HepG2 (cell line): ENCODE measurements at regions not wholly inside any gene's neighbourhood (a gene's known extent, or its start where the extent isn't known, plus 50 kb on each side); places are given as distances from the start of the nearest gene placed in this dataset.

Source experiments
- ATAC-seq: fragments of 200-7000 bp; cut with Tn5 transposase; 3 replicates; pipeline ENCODE4 v1.9.1; 2020; ENCODE audit warnings: mild to moderate bottlenecking, moderate library complexity
- BruUV-seq: library from RNA; stranded (reverse); fragments of 400-500 nt; replicated peaks from 2 replicates; lab custom pipeline; 2021; lab: Mats Ljungman, UMichigan
- CTCF ChIA-PET: fragments of 300-600 bp; formaldehyde crosslinking; extraction: SDS; loops from one replicate; lab custom pipeline; 2021; ENCODE audit warnings: low total read pairs, inconsistent platforms, low intra/inter-chr PET ratio; lab: Yijun Ruan, JAX
- POLR2A ChIA-PET: fragments of 350-600 bp; sonication (Branson Sonifier 250); formaldehyde crosslinking; loops from one replicate; lab custom pipeline; 2020; ENCODE audit warnings: antibody characterized with exemption, inconsistent platforms; lab: Yijun Ruan, JAX
- DNase-seq: peaks from one replicate; pipeline ENCODE4 v3.0.0-alpha.2; 2015; ENCODE audit warnings: low spot score
- FAIRE-seq: peaks from 3 replicates; lab custom pipeline; 2011; peaks lifted over from hg19 to GRCh38; lab: Jason Lieb, UNC
- H2AFZ ChIP-seq: one replicate; pipeline ENCODE4 v1.6.1; 2011; ENCODE audit warnings: low read length, inconsistent platforms
- H3K27ac ChIP-seq: fragments of 300-600 bp; 3 replicates; pipeline ENCODE4 v1.8.0; 2011; ENCODE audit warnings: mixed run types, mild to moderate bottlenecking, mixed read lengths, low read length, inconsistent platforms; ENCODE audit not compliant: insufficient read depth; ENCODE audit errors: extremely low read length
- H3K27me3 ChIP-seq, 2 experiments: fragments of 200-600 bp in 1 of 2; 2 replicates in 1 of 2; 3 replicates in 1 of 2; pipeline versions ENCODE4 v1.6.0 to v1.8.0; 2011; ENCODE audit warnings: low read length in 2 of 2, mild to moderate bottlenecking in 2 of 2, moderate library complexity in 2 of 2, inconsistent platforms in 1 of 2; ENCODE audit not compliant: insufficient read depth in 2 of 2, control insufficient read depth in 1 of 2
- H3K36me3 ChIP-seq, 2 experiments: fragments of 200-600 bp in 1 of 2; replicated peaks in 1 of 2; 2 replicates in 1 of 2; 3 replicates in 1 of 2; pipeline versions ENCODE4 v1.5.1 to v1.8.0; 2011; ENCODE audit warnings: low read length in 2 of 2, inconsistent platforms in 1 of 2; ENCODE audit not compliant: insufficient read depth in 2 of 2, control insufficient read depth in 1 of 2
- H3K4me1 ChIP-seq: 2 replicates; pipeline ENCODE4 v1.5.1; 2012; ENCODE audit warnings: low read length, inconsistent platforms; ENCODE audit not compliant: insufficient read depth
- H3K4me2 ChIP-seq: 2 replicates; pipeline ENCODE4 v1.6.0; 2011; ENCODE audit warnings: low read depth, low read length, inconsistent platforms
- H3K4me3 ChIP-seq, 3 experiments: fragments of 200-600 bp in 1 of 3; sonication (generic), shearing (Covaris generic) in 1 of 3; replicated peaks in 1 of 3; 2 replicates each; pipeline ENCODE4 v1.5.1; 2011 to 2016; ENCODE audit warnings: low read length in 3 of 3, inconsistent platforms in 2 of 3, low read depth in 2 of 3, mild to moderate bottlenecking in 2 of 3, control low read depth in 1 of 3, mixed read lengths in 1 of 3; ENCODE audit not compliant: insufficient read depth in 1 of 3
- H3K79me2 ChIP-seq: one replicate; pipeline ENCODE4 v1.6.1; 2011; ENCODE audit warnings: low read length, inconsistent platforms; ENCODE audit not compliant: insufficient read depth
- H3K9ac ChIP-seq: 2 replicates; pipeline ENCODE4 v1.6.0; 2011; ENCODE audit warnings: mild to moderate bottlenecking, low read depth, low read length, inconsistent platforms; ENCODE audit not compliant: insufficient read depth
- H3K9me3 ChIP-seq: 2 replicates; pipeline ENCODE4 v1.5.1; 2012; ENCODE audit warnings: mild to moderate bottlenecking, low read length
- H4K20me1 ChIP-seq: 2 replicates; pipeline ENCODE4 v1.6.0; 2011; ENCODE audit warnings: inconsistent platforms, mild to moderate bottlenecking, low read length, moderate library complexity; ENCODE audit not compliant: insufficient read depth
- POLR2AphosphoS2 ChIP-seq: IDR thresholded peaks from 2 replicates; pipeline ENCODE4 v1.6.1; 2011; ENCODE audit warnings: low read depth, low read length, improper control_type of control experiment
- RFX3 ChIP-seq: IDR thresholded peaks from 2 replicates; pipeline ENCODE4 v1.6.1; 2016; ENCODE audit warnings: missing biosample characterization, missing genetic modification reagents
- UBTF ChIP-seq: sonication (generic); formaldehyde crosslinking; IDR thresholded peaks from 2 replicates; pipeline ENCODE4 v1.4.0; 2020; ENCODE audit warnings: mild to moderate bottlenecking, missing genetic modification reagents
- ZBTB38 ChIP-seq: sonication (generic); formaldehyde crosslinking; IDR thresholded peaks from 2 replicates; pipeline ENCODE4 v1.5.1; 2020; ENCODE audit warnings: mild to moderate bottlenecking, missing genetic modification reagents
- ZBTB8A ChIP-seq: sonication (generic); formaldehyde crosslinking; IDR thresholded peaks from 2 replicates; pipeline ENCODE4 v1.4.0; 2020; ENCODE audit warnings: mild to moderate bottlenecking, low read depth, missing genetic modification reagents, borderline replicate concordance
- ZNF766 ChIP-seq: sonication (generic); formaldehyde crosslinking; IDR thresholded peaks from 2 replicates; pipeline ENCODE4 v1.5.0; 2020; ENCODE audit warnings: missing genetic modification reagents, borderline replicate concordance
- ZNF839 ChIP-seq: sonication (generic); formaldehyde crosslinking; IDR thresholded peaks from 2 replicates; pipeline ENCODE4 v1.4.0; 2020; ENCODE audit warnings: missing genetic modification reagents, mild to moderate bottlenecking, borderline replicate concordance
- ZNF850 ChIP-seq: sonication (generic); formaldehyde crosslinking; conservative IDR thresholded peaks from 2 replicates; pipeline ENCODE4 v1.9.0; 2021; ENCODE audit warnings: mild to moderate bottlenecking, missing genetic modification reagents
- WGBS: methylation state at CpG from one replicate; pipeline ENCODE4 v1.1.6; 2017; ENCODE audit warnings: low lambda C conversion rate; 5-methylcytosine and 5-hydroxymethylcytosine counted together
- in situ Hi-C: cut with HindIII; loops from 2 replicates; pipeline ENCODE4 v1.10.0; 2017; ENCODE audit warnings: low pct_unique_long_range_greater_than_20kb; ENCODE audit not compliant: extremely low pct_ligation_motif_present
- intact Hi-C: fragments of 100-400 bp; cut with micrococcal nuclease; formaldehyde crosslinking; loops from one replicate; pipeline ENCODE4 v1.10.0; 2022; ENCODE audit not compliant: unreplicated experiment
- TF ChIP-seq, protein P1 (sequence below): IDR thresholded peaks from 2 replicates; pipeline ENCODE4 v1.6.1; 2016
- TF ChIP-seq, protein P2 (sequence below): sonication (generic); formaldehyde crosslinking; IDR thresholded peaks from 2 replicates; pipeline ENCODE4 v1.8.0; 2022; ENCODE audit warnings: low read depth, missing genetic modification reagents

DNA sequence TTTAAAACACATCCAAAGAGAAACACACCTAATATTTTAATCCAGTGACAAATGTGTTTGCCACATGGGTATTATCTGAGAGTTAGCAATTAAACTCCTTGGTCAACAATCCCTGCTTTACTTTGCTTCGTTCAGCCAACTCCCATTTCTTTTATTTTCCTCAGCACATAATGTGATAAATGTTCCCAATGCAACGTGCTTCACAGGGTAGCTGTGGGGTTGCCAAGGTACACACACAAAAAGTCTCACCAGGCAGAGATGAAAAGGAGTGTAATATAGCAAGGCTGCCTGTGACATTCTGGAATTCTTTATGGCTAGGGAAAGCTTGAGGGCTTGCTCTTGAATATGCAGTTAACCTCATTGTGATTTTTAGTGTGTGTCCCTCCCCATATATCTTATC, 208.0 kb upstream of the DIO2 start (continued):
- TF ChIP-seq ZNF850 (CRISPR knock-in tag), result no peak

DNA sequence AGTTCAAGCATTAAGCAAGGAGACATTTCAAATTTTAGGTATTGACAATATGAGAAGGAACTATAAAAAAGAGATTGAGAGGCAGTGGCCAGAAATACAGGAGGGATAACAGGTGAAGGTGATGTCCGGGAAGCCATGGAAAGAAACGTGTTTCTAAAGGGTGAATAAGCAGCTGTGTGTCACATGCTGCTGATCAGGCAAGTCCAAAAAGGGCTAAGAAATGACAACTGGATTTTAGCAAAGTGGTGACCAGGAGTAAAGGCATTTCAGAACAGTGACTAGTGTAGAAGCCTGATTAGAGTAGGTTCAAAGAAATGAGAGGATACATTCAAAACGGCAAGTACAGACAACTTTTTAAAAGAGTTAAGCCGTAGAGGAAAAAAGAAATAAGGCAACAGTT, 204.3 kb upstream of the DIO2 start:
- CTCF ChIA-PET, result no interaction called here
- intact Hi-C loops, result no loop called here
- FAIRE-seq, result no peak

GRCh38 chr14:80414080-80414479, 202.8 kb upstream of the DIO2 start:
- H3K9me3 ChIP-seq, result no peaks in the 10 kb centered on the region
- TF ChIP-seq UBTF (CRISPR knock-in tag), result no peak
- TF ChIP-seq, protein P1, sequence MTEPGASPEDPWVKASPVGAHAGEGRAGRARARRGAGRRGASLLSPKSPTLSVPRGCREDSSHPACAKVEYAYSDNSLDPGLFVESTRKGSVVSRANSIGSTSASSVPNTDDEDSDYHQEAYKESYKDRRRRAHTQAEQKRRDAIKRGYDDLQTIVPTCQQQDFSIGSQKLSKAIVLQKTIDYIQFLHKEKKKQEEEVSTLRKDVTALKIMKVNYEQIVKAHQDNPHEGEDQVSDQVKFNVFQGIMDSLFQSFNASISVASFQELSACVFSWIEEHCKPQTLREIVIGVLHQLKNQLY (CRISPR knock-in tag), result no peak
- no peak for TF ChIP-seq ZBTB38 (CRISPR knock-in tag)
- TF ChIP-seq ZNF839, result no peak
- TF ChIP-seq POLR2AphosphoS2, result no peak
- TF ChIP-seq ZNF766, result no peak
- TF ChIP-seq, protein P2, sequence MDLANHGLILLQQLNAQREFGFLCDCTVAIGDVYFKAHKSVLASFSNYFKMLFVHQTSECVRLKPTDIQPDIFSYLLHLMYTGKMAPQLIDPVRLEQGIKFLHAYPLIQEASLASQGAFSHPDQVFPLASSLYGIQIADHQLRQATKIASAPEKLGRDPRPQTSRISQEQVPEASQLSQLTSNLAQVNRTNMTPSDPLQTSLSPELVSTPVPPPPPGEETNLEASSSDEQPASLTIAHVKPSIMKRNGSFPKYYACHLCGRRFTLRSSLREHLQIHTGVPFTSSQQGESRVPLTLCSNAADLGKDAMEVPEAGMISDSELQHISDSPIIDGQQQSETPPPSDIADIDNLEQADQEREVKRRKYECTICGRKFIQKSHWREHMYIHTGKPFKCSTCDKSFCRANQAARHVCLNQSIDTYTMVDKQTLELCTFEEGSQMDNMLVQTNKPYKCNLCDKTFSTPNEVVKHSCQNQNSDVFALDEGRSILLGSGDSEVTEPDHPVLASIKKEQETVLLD (CRISPR knock-in tag), result no peak
- in situ Hi-C loops, result no loop called here
- ChIA-PET POLR2A (no interaction called here), CTCF (no interaction called here)
- DNase-seq (no peak), FAIRE-seq (no peak), ATAC-seq (no peak)
- intact Hi-C loops, result no loop called here
- no TSS peak for BruUV-seq
- no peaks in the 10 kb centered on the region; a peak in 1 of 5 replicates for H3K27me3 ChIP-seq
- H3K27ac ChIP-seq, result no peak overlapping the region
- H3K9ac ChIP-seq, result no peak overlapping the region
- no peaks in the 10 kb centered on the region for H3K36me3 ChIP-seq
- no peaks in the 10 kb centered on the region for H3K4me1 ChIP-seq
- no peak overlapping the region for H3K4me2 ChIP-seq
- 4% methylated on average over 4 of the region's 4 CpGs for WGBS
- no peaks in the 10 kb centered on the region for H4K20me1 ChIP-seq
- no peak overlapping the region for H2AFZ ChIP-seq
- no peak overlapping the region for H3K4me3 ChIP-seq
- H3K79me2 ChIP-seq, result no peaks in the 10 kb centered on the region

More for the DNA sequence above, 204.3 kb upstream of the DIO2 start:
- H3K79me2 ChIP-seq, result no peaks in the 10 kb centered on the region
- ATAC-seq (no peak), DNase-seq (no peak)
- no peaks in the 10 kb centered on the region for H3K9me3 ChIP-seq
- in situ Hi-C loops, result no loop called here
- H3K4me1 ChIP-seq, result no peaks in the 10 kb centered on the region
- POLR2A ChIA-PET, result no interaction called here
- WGBS, result 17% methylated on average over 4 of the region's 4 CpGs
- no peaks in the 10 kb centered on the region; a peak in 1 of 5 replicates for H3K27me3 ChIP-seq
- no peaks in the 10 kb centered on the region for H4K20me1 ChIP-seq
- H3K9ac ChIP-seq, result no peak overlapping the region
- no peak overlapping the region for H3K4me2 ChIP-seq
- no peak overlapping the region for H3K27ac ChIP-seq
- no peak overlapping the region for H3K4me3 ChIP-seq
- no peaks in the 10 kb centered on the region for H3K36me3 ChIP-seq
- BruUV-seq, result no TSS peak
- no peak overlapping the region for H2AFZ ChIP-seq
- TF ChIP-seq RFX3 (CRISPR knock-in tag) (no peak), ZBTB8A (CRISPR knock-in tag) (no peak)
